ENCODE measurements at regions not wholly inside any gene's neighbourhood (a gene's known extent, or its start where the extent isn't known, plus 50 kb on each side); places are given as distances from the start of the nearest gene placed in this dataset.

- DNase-seq (ENCODE audit: extremely low read depth, low read depth): no peak
- TF ChIP-seq, protein P1, sequence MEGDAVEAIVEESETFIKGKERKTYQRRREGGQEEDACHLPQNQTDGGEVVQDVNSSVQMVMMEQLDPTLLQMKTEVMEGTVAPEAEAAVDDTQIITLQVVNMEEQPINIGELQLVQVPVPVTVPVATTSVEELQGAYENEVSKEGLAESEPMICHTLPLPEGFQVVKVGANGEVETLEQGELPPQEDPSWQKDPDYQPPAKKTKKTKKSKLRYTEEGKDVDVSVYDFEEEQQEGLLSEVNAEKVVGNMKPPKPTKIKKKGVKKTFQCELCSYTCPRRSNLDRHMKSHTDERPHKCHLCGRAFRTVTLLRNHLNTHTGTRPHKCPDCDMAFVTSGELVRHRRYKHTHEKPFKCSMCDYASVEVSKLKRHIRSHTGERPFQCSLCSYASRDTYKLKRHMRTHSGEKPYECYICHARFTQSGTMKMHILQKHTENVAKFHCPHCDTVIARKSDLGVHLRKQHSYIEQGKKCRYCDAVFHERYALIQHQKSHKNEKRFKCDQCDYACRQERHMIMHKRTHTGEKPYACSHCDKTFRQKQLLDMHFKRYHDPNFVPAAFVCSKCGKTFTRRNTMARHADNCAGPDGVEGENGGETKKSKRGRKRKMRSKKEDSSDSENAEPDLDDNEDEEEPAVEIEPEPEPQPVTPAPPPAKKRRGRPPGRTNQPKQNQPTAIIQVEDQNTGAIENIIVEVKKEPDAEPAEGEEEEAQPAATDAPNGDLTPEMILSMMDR (IDR thresholded peaks at IDR 0.05; ENCODE audit: low read depth, low read length): no peak
Measured at GRCh38 chr16:59305850-59306249, 571.7 kb upstream of the GOT2 start.

DNA sequence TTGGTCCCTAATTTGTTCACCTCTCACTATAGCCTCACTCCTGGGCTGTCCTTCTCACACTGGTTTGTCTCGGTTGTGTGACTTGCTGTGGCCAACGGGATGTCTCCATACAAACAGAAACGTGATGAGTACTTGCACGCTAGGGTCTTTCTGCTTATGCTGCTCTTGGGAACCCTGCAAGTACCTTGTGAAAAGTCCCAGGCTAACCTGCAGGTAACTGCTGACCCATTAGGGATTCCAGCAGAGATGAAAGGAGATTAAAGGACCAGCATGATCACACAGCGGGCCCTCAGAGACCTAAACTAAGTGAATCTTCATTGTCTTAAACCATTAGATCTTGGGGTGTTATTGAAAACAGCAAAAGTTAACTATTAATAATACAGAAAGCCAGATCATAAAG is 562.8 kb upstream of the GOT2 start:
- TF ChIP-seq, protein P1 (IDR thresholded peaks at IDR 0.05; ENCODE audit: low read depth, low read length): no peak
- DNase-seq (ENCODE audit: extremely low read depth, low read depth): no peak

GRCh38 chr16:59295993-59296736 is 562.0 kb upstream of the GOT2 start:
- DNase-seq (ENCODE audit: extremely low read depth, low read depth): no peak
- TF ChIP-seq, protein P1 (IDR thresholded peaks at IDR 0.05; ENCODE audit: low read depth, low read length): no peak

- no peak for DNase-seq (ENCODE audit: extremely low read depth, low read depth)
- TF ChIP-seq, protein P1 (IDR thresholded peaks at IDR 0.05; ENCODE audit: low read depth, low read length): no peak
Measured at GRCh38 chr16:59295474-59295873, 561.4 kb upstream of the GOT2 start.

- TF ChIP-seq, protein P1 (IDR thresholded peaks at IDR 0.05; ENCODE audit: low read depth, low read length): no peak
- no peak for DNase-seq (ENCODE audit: extremely low read depth, low read depth)
Measured at GRCh38 chr16:59290718-59291117, 556.6 kb upstream of the GOT2 start.

DNA sequence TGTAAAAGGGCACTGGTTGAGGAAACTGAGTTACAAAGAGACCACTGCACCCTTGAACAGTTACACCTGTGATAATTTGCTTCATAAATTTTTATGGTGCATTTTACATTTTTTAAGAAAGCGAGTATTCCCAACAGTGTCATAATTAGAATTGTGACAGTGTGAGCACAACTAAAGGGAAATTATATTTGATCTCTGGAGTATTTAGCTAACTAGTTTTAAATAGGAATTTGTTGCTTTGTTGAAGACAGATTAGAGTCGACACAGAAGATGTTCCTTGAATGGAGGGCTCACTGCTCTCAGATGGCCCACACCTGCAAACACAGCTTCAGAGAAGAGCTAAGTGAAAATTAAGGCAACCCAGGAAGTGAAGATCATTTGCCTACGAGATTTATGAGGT is 555.0 kb upstream of the GOT2 start:
- TF ChIP-seq, protein P1 (IDR thresholded peaks at IDR 0.05; ENCODE audit: low read depth, low read length): no peak
- DNase-seq (ENCODE audit: extremely low read depth, low read depth): no peak

DNA sequence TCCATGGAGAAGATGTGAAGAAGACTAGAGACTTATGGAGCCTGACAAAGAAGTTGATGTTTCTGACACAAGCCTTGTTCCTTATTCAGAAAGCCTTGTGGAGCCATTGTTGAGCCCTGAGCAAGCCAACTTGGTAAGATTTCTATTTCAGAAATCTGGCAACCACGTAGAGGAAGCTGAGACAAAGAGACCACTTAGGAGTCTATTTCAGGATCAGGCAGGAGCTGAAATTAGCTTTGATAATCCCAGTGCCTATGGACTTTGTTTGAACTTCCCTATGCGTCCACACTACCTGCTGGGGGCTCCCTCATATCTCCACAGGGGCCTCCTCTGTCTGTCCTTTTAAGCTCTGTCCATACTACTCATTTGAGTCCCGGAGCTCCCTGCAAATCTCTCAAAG is 540.0 kb upstream of the GOT2 start:
- no peak for DNase-seq (ENCODE audit: extremely low read depth, low read depth)
- TF ChIP-seq, protein P1 (IDR thresholded peaks at IDR 0.05; ENCODE audit: low read depth, low read length): no peak
